GM12874 (cell line): ENCODE measurements at regions not wholly inside any gene's neighbourhood (a gene's known extent, or its start where the extent isn't known, plus 50 kb on each side); places are given as distances from the start of the nearest gene placed in this dataset.

ENCODE experiments used
- TF ChIP-seq, protein P1 (sequence below): IDR thresholded peaks from 2 replicates; pipeline ENCODE4 v1.5.1; 2011; ENCODE audit warnings: low read depth, mild to moderate bottlenecking, control low read depth, low read length, moderate library complexity; ENCODE audit not compliant: insufficient read depth

DNA sequence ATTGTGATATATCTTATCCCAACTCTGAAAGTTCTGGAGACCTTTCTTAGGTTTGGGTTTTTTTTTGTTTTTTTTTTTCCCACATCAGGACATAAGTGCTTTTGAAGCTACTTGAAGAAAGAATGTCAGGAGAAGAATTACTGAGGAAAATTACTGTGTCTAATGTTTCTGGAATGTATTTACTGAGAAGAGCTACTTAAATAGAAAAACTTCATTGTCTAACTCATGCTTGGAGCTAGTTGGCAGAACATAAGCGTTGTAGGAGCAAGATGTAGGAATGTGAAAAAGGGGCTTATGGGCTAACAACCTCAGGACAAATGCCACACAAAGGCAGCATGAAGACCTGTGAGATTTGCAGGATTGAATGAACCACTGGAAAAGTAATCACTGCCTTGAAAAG is 166.6 kb upstream of the GLRA2 start:
- TF ChIP-seq, protein P1, sequence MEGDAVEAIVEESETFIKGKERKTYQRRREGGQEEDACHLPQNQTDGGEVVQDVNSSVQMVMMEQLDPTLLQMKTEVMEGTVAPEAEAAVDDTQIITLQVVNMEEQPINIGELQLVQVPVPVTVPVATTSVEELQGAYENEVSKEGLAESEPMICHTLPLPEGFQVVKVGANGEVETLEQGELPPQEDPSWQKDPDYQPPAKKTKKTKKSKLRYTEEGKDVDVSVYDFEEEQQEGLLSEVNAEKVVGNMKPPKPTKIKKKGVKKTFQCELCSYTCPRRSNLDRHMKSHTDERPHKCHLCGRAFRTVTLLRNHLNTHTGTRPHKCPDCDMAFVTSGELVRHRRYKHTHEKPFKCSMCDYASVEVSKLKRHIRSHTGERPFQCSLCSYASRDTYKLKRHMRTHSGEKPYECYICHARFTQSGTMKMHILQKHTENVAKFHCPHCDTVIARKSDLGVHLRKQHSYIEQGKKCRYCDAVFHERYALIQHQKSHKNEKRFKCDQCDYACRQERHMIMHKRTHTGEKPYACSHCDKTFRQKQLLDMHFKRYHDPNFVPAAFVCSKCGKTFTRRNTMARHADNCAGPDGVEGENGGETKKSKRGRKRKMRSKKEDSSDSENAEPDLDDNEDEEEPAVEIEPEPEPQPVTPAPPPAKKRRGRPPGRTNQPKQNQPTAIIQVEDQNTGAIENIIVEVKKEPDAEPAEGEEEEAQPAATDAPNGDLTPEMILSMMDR = no peak

GRCh38 chrX:14361435-14361834 is 167.9 kb upstream of the GLRA2 start:
- TF ChIP-seq, protein P1 = no peak

DNA sequence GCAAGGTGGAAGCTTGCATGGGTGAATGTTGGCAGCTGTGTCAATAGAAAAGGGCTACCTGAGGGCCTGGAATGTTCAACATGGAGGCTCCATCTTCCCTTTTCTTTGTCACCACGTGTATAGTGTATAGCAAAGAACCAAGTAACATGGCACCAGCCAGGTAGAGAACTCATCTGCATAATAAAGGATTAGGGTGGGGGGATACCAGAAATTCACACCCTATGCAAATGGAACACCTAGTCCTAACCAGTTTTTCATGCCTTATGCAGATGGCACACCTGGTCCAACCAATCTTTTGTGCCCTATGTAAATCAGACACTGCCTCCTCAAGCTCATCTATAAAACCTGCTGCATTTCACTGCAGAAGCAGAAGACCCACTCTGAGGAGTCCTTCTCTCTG is 169.6 kb upstream of the GLRA2 start:
- TF ChIP-seq, protein P1 = no peak

- TF ChIP-seq, protein P1 = no peak
Measured at GRCh38 chrX:14359316-14359715, 170.0 kb upstream of the GLRA2 start.

GRCh38 chrX:14357314-14357713 is 172.0 kb upstream of the GLRA2 start:
- TF ChIP-seq, protein P1 = no peak

DNA sequence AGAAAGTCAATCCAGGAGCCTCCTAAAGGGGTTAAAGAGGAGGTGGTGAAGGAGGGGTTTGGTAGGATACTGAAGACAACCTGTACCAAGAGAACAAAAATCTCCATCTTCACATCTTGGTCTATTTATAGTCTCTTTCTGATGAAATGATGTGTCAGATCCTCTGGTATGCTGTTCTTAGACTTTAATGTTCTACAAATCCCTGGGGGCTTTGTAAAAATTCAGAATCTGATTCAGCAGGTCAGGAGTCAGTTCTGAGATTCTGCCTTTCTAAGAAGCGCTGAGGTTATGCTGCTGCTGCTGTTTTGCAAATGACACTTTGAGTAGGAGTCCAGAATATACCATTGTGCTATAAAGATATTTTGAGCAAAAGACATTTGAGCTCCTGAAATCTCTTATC is 172.9 kb upstream of the GLRA2 start:
- TF ChIP-seq, protein P1 = no peak

GRCh38 chrX:14355556-14355955 is 173.8 kb upstream of the GLRA2 start:
- TF ChIP-seq, protein P1 = no peak

DNA sequence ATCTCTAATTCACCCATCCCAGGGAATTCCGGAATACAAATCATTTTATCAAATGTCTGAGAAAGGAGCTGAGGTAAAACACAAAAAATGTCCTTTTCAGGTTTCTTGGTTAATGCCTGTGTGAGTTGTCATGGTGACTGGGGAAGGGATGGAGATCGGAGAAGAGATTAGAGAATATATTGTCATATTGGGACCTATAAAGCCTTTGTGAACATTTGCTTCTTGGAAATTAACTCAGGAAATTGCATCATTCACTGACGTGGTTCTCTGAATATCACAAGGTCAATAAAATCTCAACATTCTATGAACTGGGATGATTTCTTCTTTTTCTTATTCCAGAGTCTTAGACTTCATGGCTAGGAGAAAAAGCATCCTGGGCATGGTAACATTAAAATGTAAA is 174.8 kb upstream of the GLRA2 start:
- TF ChIP-seq, protein P1 = no peak
